ENCODE measurements at regions not wholly inside any gene's neighbourhood (a gene's known extent, or its start where the extent isn't known, plus 50 kb on each side); places are given as distances from the start of the nearest gene placed in this dataset.
"Not testable (repeated sequence)": the region's sequence is repeated elsewhere in the genome, so short reads cannot be mapped to it uniquely, and the experiment has no call there.

- TF ChIP-seq TAF1 (IDR thresholded peaks at IDR 0.05; ENCODE audit: low read depth, low read length) (no peak), POLR2AphosphoS5 (IDR thresholded peaks at IDR 0.05; ENCODE audit: low read depth, low read length) (no peak), POU2F2 (IDR thresholded peaks at IDR 0.05; ENCODE audit: low read depth, low read length) (no peak), SPI1 (IDR thresholded peaks at IDR 0.05; ENCODE audit: low read depth, low read length) (no peak), POLR2A (IDR thresholded peaks at IDR 0.05; ENCODE audit: low read depth, low read length) (no peak)
- DNase-seq (ENCODE audit: insufficient read length, low spot score) (no peak), FAIRE-seq (no peak)
Measured at GRCh38 chrX:41984628-41985027, 61.3 kb upstream of the CASK start.

GRCh38 chrX:41982953-41983352, 59.6 kb upstream of the CASK start:
- FAIRE-seq (no peak), DNase-seq (ENCODE audit: insufficient read length, low spot score) (no peak)
- no peak for TF ChIP-seq POU2F2 (IDR thresholded peaks at IDR 0.05; ENCODE audit: low read depth, low read length)
- TF ChIP-seq SPI1 (IDR thresholded peaks at IDR 0.05; ENCODE audit: low read depth, low read length) = 0 out of 2 replicates have a peak, but pooled peaks have one; percentile 3

GRCh38 chrX:41981481-41982013, 58.2 kb upstream of the CASK start:
- no peak for DNase-seq (ENCODE audit: insufficient read length, low spot score)
- TF ChIP-seq POLR2AphosphoS5 (IDR thresholded peaks at IDR 0.05; ENCODE audit: low read depth, low read length) = no peak
- no peak for TF ChIP-seq TAF1 (IDR thresholded peaks at IDR 0.05; ENCODE audit: low read depth, low read length)
- no peak for TF ChIP-seq PAX5 (IDR thresholded peaks at IDR 0.05; ENCODE audit: insufficient read depth, low read length, severe bottlenecking)
- no peak for TF ChIP-seq POLR2A (IDR thresholded peaks at IDR 0.05; ENCODE audit: low read depth, low read length)
- no peak for TF ChIP-seq SPI1 (IDR thresholded peaks at IDR 0.05; ENCODE audit: low read depth, low read length)
- no peak for TF ChIP-seq POU2F2 (IDR thresholded peaks at IDR 0.05; ENCODE audit: low read depth, low read length)
- no peak for FAIRE-seq

- not testable (repeated sequence) for FAIRE-seq
Measured at GRCh38 chrX:41974677-41975076, 51.3 kb upstream of the CASK start.

GRCh38 chrX:41973208-41973607, 49.9 kb upstream of the CASK start:
- TF ChIP-seq POU2F2 (IDR thresholded peaks at IDR 0.05; ENCODE audit: low read depth, low read length) (no peak), POLR2A (IDR thresholded peaks at IDR 0.05; ENCODE audit: low read depth, low read length) (no peak), TAF1 (IDR thresholded peaks at IDR 0.05; ENCODE audit: low read depth, low read length) (no peak), SPI1 (IDR thresholded peaks at IDR 0.05; ENCODE audit: low read depth, low read length) (no peak), PAX5 (IDR thresholded peaks at IDR 0.05; ENCODE audit: insufficient read depth, low read length, severe bottlenecking) (no peak), POLR2AphosphoS5 (IDR thresholded peaks at IDR 0.05; ENCODE audit: low read depth, low read length) (no peak)
- DNase-seq (ENCODE audit: insufficient read length, low spot score) (no peak), FAIRE-seq (no peak)

More at GRCh38 chrX:41974677-41975076, 51.3 kb upstream of the CASK start:
- not testable (repeated sequence) for DNase-seq (ENCODE audit: insufficient read length, low spot score)
